ENCODE measurements at regions not wholly inside any gene's neighbourhood (a gene's known extent, or its start where the extent isn't known, plus 50 kb on each side); places are given as distances from the start of the nearest gene placed in this dataset.

DNA sequence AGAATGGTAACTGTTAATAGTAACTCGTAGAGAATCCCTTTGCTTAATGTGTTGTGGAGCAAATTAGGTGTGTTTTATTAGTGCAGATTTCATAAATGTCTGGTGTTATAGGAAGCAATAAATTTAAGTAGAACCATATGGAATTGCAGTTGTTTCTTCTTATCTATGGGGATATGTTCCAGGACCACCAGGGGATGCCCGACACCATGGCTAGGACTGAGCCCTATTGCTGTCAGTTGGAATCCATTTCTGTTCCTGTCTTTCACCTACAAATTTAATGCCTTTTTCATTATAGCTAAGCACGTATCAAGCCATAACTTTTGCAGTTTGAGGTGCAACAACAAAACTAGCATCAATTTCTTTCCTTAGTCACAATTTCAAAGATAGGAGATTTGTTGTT is 72.5 kb downstream of the DDIT4L start:
- TF ChIP-seq, protein P1, sequence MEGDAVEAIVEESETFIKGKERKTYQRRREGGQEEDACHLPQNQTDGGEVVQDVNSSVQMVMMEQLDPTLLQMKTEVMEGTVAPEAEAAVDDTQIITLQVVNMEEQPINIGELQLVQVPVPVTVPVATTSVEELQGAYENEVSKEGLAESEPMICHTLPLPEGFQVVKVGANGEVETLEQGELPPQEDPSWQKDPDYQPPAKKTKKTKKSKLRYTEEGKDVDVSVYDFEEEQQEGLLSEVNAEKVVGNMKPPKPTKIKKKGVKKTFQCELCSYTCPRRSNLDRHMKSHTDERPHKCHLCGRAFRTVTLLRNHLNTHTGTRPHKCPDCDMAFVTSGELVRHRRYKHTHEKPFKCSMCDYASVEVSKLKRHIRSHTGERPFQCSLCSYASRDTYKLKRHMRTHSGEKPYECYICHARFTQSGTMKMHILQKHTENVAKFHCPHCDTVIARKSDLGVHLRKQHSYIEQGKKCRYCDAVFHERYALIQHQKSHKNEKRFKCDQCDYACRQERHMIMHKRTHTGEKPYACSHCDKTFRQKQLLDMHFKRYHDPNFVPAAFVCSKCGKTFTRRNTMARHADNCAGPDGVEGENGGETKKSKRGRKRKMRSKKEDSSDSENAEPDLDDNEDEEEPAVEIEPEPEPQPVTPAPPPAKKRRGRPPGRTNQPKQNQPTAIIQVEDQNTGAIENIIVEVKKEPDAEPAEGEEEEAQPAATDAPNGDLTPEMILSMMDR (IDR thresholded peaks at IDR 0.05 in 4 of 5, conservative IDR thresholded peaks at IDR 0.05 in 1 of 5): peak; percentile 23 to 54 (median 39)
- TF ChIP-seq POLR2A (IDR thresholded peaks at IDR 0.05): no peak

Data from gastrocnemius medialis (tissue), 4 donors.